H1 (cell line): ENCODE measurements at regions not wholly inside any gene's neighbourhood (a gene's known extent, or its start where the extent isn't known, plus 50 kb on each side); places are given as distances from the start of the nearest gene placed in this dataset.

Source experiments
- ASH2L ChIP-seq: fragments of 200-600, 300-600 bp; sonication (generic); IDR thresholded peaks from one replicate; pipeline ENCODE4 v1.7.1; 2017; ENCODE audit warnings: low read length
- EGR1 ChIP-seq: IDR thresholded peaks from 2 replicates; pipeline ENCODE4 v1.6.1; 2011; ENCODE audit warnings: low read depth, low read length, borderline replicate concordance

GRCh38 chr17:62892061-62892675 lies 73.9 kb upstream of the TANC2 start (continued):
- TF ChIP-seq EGR1 (no peak), ASH2L (no peak)
